Ovary (tissue), 7 donors: ENCODE measurements at regions not wholly inside any gene's neighbourhood (a gene's known extent, or its start where the extent isn't known, plus 50 kb on each side); places are given as distances from the start of the nearest gene placed in this dataset.

ENCODE experiments used
- DNase-seq, 5 donors: peaks; one replicate each; pipeline ENCODE4 v3.0.0-alpha.2; 2019 to 2020
- H3K27ac ChIP-seq, 2 donors: fragments of 200-600 bp; one replicate each; pipeline versions ENCODE4 v1.5.1 to v1.8.0; 2019 to 2022
- H3K27me3 ChIP-seq: fragments of 200-600 bp; one replicate; pipeline ENCODE4 v1.8.0; 2022
- H3K36me3 ChIP-seq: fragments of 200-600 bp; sonication (generic); one replicate; pipeline ENCODE4 v1.5.1; 2019
- H3K4me1 ChIP-seq: one replicate; pipeline ENCODE4 v1.8.1; 2013; ENCODE audit warnings: mild to moderate bottlenecking, moderate library complexity; ENCODE audit not compliant: insufficient read depth
- H3K4me3 ChIP-seq: fragments of 200-600 bp; sonication (generic); one replicate; pipeline ENCODE4 v1.5.1; 2017
- H3K9me3 ChIP-seq, 2 donors: fragments of 200-600 bp in 1 of 2; sonication (generic) in 1 of 2; one replicate each; pipeline versions ENCODE4 v1.5.1 to v1.8.1; 2013 to 2019; ENCODE audit warnings: mild to moderate bottlenecking in 1 of 2, moderate library complexity in 1 of 2
- CTCF ChIP-seq, 3 donors: fragments of 450-650 bp in 2 of 3; fragments of 200-600 bp in 1 of 3; IDR thresholded peaks; one replicate each; pipeline versions ENCODE4 v1.5.1 to v1.8.0; 2016 to 2022; ENCODE audit warnings: antibody characterized with exemption in 3 of 3, mild to moderate bottlenecking in 1 of 3
- EP300 ChIP-seq: sonication (generic); formaldehyde crosslinking; IDR thresholded peaks from one replicate; pipeline ENCODE4 v1.6.1; 2017; ENCODE audit warnings: antibody characterized with exemption
- POLR2A ChIP-seq: fragments of 450-650 bp; IDR thresholded peaks from one replicate; pipeline ENCODE4 v1.6.1; 2017; ENCODE audit warnings: antibody characterized with exemption, mild to moderate bottlenecking, moderate library complexity
- WGBS, 3 donors: extraction: QIAGEN DNeasy Blood & Tissue Kit in 1 of 3; methylation state at CpG; one replicate each; pipeline versions ENCODE4 v1.1.5 to v1.1.7; 2013 to 2017; 5-methylcytosine and 5-hydroxymethylcytosine counted together
- intact Hi-C, 4 donors: fragments of 100-400 bp; cut with DNase I; formaldehyde crosslinking; loops; one replicate each; pipeline versions ENCODE4 v1.11.0 to v1.15.1; 2022 to 2023
- donor health status: DM: no; HTN: no; CAD: no; lungs with moderate emphysema.
- donor health status: DM: no; HTN: no; CAD: no.
- donor health status: Bipolar disorder and iron deficiency.
- donor health status: DM: no; HTN: no; CAD: no.
- donor health status: DM: yes; HTN: yes; CAD: no.

- intact Hi-C loops: loop anchor here in 3 of 4 donors (10.0 kb wide), 3 partner anchors 222 to 1192 kb away; no protein-coding TSS in a partner anchor
- H3K36me3 ChIP-seq: no peaks in the 10 kb centered on the region
- no peaks in the 10 kb centered on the region for H3K27me3 ChIP-seq
- no peak overlapping the region for H3K27ac ChIP-seq
- no peak for DNase-seq
- H3K9me3 ChIP-seq: no peaks in the 10 kb centered on the region
- no peak overlapping the region for H3K4me3 ChIP-seq
- no peaks in the 10 kb centered on the region for H3K4me1 ChIP-seq
- 79 to 89% (median 84%) methylated on average over 12 of the region's 12 CpGs for WGBS, 3 donors
- TF ChIP-seq CTCF (IDR thresholded peaks at IDR 0.05): no peak
- TF ChIP-seq EP300: no peak
Observed at GRCh38 chr12:4852911-4853310, 56.8 kb upstream of the KCNA1 start.

- Histone ChIP-seq H3K36me3 (no peaks in the 10 kb centered on the region), H3K4me1 (peaks cover 1% of the 10 kb centered on the region), H3K27ac (no peak overlapping the region), H3K27me3 (no peaks in the 10 kb centered on the region), H3K9me3 (no peaks in the 10 kb centered on the region), H3K4me3 (no peak overlapping the region)
- TF ChIP-seq CTCF (IDR thresholded peaks at IDR 0.05) (peak in 1 of 3 donors; percentile 28), EP300 (no peak), POLR2A (no peak)
- 34 to 38% (median 38%) methylated on average over 14 of the region's 14 CpGs for WGBS, 3 donors
- DNase-seq: peak in 3 of 5 donors; percentile 22 to 40 (median 24)
- intact Hi-C loops: loop anchor here in 3 of 4 donors (10.0 kb wide), 3 partner anchors 219 to 1189 kb away; no protein-coding TSS in a partner anchor
Observed at GRCh38 chr12:4855121-4855924, 54.4 kb upstream of the KCNA1 start.

GRCh38 chr12:4856596-4856995 lies 53.1 kb upstream of the KCNA1 start:
- intact Hi-C loops: loop anchor here in 3 of 4 donors (10.0 kb wide), 3 partner anchors 218 to 1188 kb away; no protein-coding TSS in a partner anchor
- WGBS, 3 donors: 71 to 76% (median 72%) methylated on average over 5 of the region's 5 CpGs
- no peak for DNase-seq
- H3K9me3 ChIP-seq: no peaks in the 10 kb centered on the region
- no peak overlapping the region for H3K27ac ChIP-seq
- no peaks in the 10 kb centered on the region for H3K27me3 ChIP-seq
- TF ChIP-seq POLR2A: no peak
- peaks cover 1% of the 10 kb centered on the region for H3K4me1 ChIP-seq
- H3K4me3 ChIP-seq: no peak overlapping the region
- H3K36me3 ChIP-seq: no peaks in the 10 kb centered on the region

GRCh38 chr12:4857472-4858291 lies 52.0 kb upstream of the KCNA1 start:
- Histone ChIP-seq H3K27ac (no peak overlapping the region), H3K36me3 (no peaks in the 10 kb centered on the region), H3K4me1 (peaks cover 1% of the 10 kb centered on the region), H3K27me3 (no peaks in the 10 kb centered on the region), H3K9me3 (no peaks in the 10 kb centered on the region), H3K4me3 (peak overlapping the region; percentile 13)
- intact Hi-C loops: loop anchor here in 3 of 4 donors (10.0 kb wide), 3 partner anchors 217 to 1187 kb away; no protein-coding TSS in a partner anchor
- TF ChIP-seq EP300 (no peak), CTCF (IDR thresholded peaks at IDR 0.05) (peak in 1 of 3 donors; percentile 51)
- DNase-seq: peak; percentile 38 to 74 (median 57)
- WGBS, 3 donors: 1 to 4% (median 2%) methylated on average over 24 of the region's 24 CpGs
